ENCODE measurements at regions not wholly inside any gene's neighbourhood (a gene's known extent, or its start where the extent isn't known, plus 50 kb on each side); places are given as distances from the start of the nearest gene placed in this dataset.

- POLR2A ChIA-PET (ENCODE audit: partially characterized antibody): no interaction called here
- no peak overlapping the region for H3K23ac ChIP-seq (ENCODE audit: insufficient read length)
- no peak overlapping the region for H4K91ac ChIP-seq (replicated peaks; ENCODE audit: insufficient read length, low read length)
- H3K14ac ChIP-seq (ENCODE audit: insufficient read length): no peak overlapping the region
- H2AK5ac ChIP-seq (ENCODE audit: low read depth, low read length): no peak overlapping the region
- no peak overlapping the region for H3K9ac ChIP-seq (replicated peaks in 1 of 4; ENCODE audit: extremely low read depth in 1 of 4, low read depth in 3 of 4, low read length in 3 of 4)
- TF ChIP-seq GTF2F1 (IDR thresholded peaks at IDR 0.05; ENCODE audit: borderline replicate concordance, low read depth, low read length) (no peak), BCL11A (IDR thresholded peaks at IDR 0.05; ENCODE audit: low read depth in 2 of 2, low read length in 2 of 2) (no peak), FOSL1 (IDR thresholded peaks at IDR 0.05; ENCODE audit: insufficient read depth, low read depth, low read length) (no peak), TBP (IDR thresholded peaks at IDR 0.05; ENCODE audit: low read depth, low read length) (no peak), NANOG (IDR thresholded peaks at IDR 0.05; ENCODE audit: insufficient read depth, low read depth, low read length, poor library complexity, severe bottlenecking) (no peak), SP2 (IDR thresholded peaks at IDR 0.05; ENCODE audit: low read length) (no peak), SRF (IDR thresholded peaks at IDR 0.05; ENCODE audit: low read depth, low read length) (no peak)
- H2BK12ac ChIP-seq (ENCODE audit: low read depth, low read length): no peak overlapping the region
- H3K23me2 ChIP-seq (ENCODE audit: low read depth, low read length): no peaks in the 10 kb centered on the region
- H4K5ac ChIP-seq (ENCODE audit: insufficient read length, low read depth, low read length): no peak overlapping the region
- H3K18ac ChIP-seq (ENCODE audit: extremely low read depth, low read length): no peak overlapping the region
- H3K4me3 ChIP-seq (ENCODE audit: extremely low read depth in 1 of 4, insufficient read depth in 2 of 4, low read depth in 3 of 4, low read length in 4 of 4): no peak overlapping the region
- no peaks in the 10 kb centered on the region for H3K36me3 ChIP-seq (ENCODE audit: control insufficient read depth in 2 of 4, insufficient read depth in 4 of 4, low read length in 3 of 4)
- H3K27me3 ChIP-seq (replicated peaks in 1 of 4; ENCODE audit: control insufficient read depth in 3 of 4, extremely low read depth in 1 of 4, insufficient read depth in 3 of 4, low read length in 3 of 4): no peaks in the 10 kb centered on the region
- no peaks in the 10 kb centered on the region for H3K9me3 ChIP-seq (ENCODE audit: insufficient read depth in 2 of 2, low read depth in 1 of 2, low read length in 1 of 2)
- FAIRE-seq (no peak), DNase-seq (ENCODE audit: low read depth in 1 of 2, low spot score in 2 of 2) (no peak)
- H3K79me2 ChIP-seq (ENCODE audit: control insufficient read depth in 1 of 2, insufficient read depth in 2 of 2, low read length in 2 of 2): no peaks in the 10 kb centered on the region
- 90% methylated on average over 2 of the region's 2 CpGs; no CpG with 5 or more reads in 1 of the 2 experiments for WGBS, 2 experiments (ENCODE audit: extremely low coverage in 1 of 2, insufficient coverage in 1 of 2, insufficient read length in 1 of 2, insufficient replicate concordance in 2 of 2, low coverage in 1 of 2, low lambda C conversion rate in 2 of 2, missing lambda C conversion rate in 1 of 2)
- CTCF ChIA-PET (ENCODE audit: partially characterized antibody): interaction anchor here (0.8 kb wide), 1 partner anchor 9 kb away, joined by 3 read pairs; no protein-coding TSS in a partner anchor
- no peak overlapping the region for H3K56ac ChIP-seq (replicated peaks; ENCODE audit: insufficient read length, low read depth, low read length)
- H3K4ac ChIP-seq (replicated peaks; ENCODE audit: insufficient read length, low read depth, low read length): no peak overlapping the region
- H2AFZ ChIP-seq (ENCODE audit: low read length): no peak overlapping the region
- no peaks in the 10 kb centered on the region for H4K20me1 ChIP-seq (replicated peaks in 1 of 2; ENCODE audit: control insufficient read depth in 1 of 2, insufficient read depth in 2 of 2, low read length in 2 of 2)
- no peaks in the 10 kb centered on the region for H3K79me1 ChIP-seq (ENCODE audit: low read depth, low read length)
- no peak overlapping the region for H2BK20ac ChIP-seq (ENCODE audit: low read length)
- no peak overlapping the region for H2BK120ac ChIP-seq (replicated peaks; ENCODE audit: low read depth, low read length)
- no peak overlapping the region for H2BK5ac ChIP-seq (ENCODE audit: low read depth, low read length)
- no peak overlapping the region for H3K27ac ChIP-seq (ENCODE audit: low read depth, low read length)
- H3K4me2 ChIP-seq (ENCODE audit: insufficient read depth in 1 of 2, low read depth in 2 of 2, low read length in 2 of 2): no peak overlapping the region
- no peaks in the 10 kb centered on the region for H3K4me1 ChIP-seq (replicated peaks in 1 of 4; ENCODE audit: control insufficient read depth in 3 of 4, insufficient read depth in 4 of 4, low read length in 3 of 4)
- H2BK15ac ChIP-seq (ENCODE audit: low read length): no peak overlapping the region
- H4K8ac ChIP-seq (ENCODE audit: extremely low read depth, insufficient read depth, low read length): no peak overlapping the region
Observed at GRCh38 chr3:3654916-3655315, 144.3 kb upstream of the LRRN1 start.

Data from H1 (cell line).